HG03095 (cell line): ENCODE measurements at regions not wholly inside any gene's neighbourhood (a gene's known extent, or its start where the extent isn't known, plus 50 kb on each side); places are given as distances from the start of the nearest gene placed in this dataset.
A peak's percentile ranks its signal among the peaks of the same experiment; 100 is the strongest.

Experiments used
- ATAC-seq: cut with Tn5 transposase; IDR thresholded peaks from one replicate; pipeline ENCODE4 v1.9.1; 2021; ENCODE audit warnings: moderate library complexity; ENCODE audit not compliant: unreplicated experiment

DNA sequence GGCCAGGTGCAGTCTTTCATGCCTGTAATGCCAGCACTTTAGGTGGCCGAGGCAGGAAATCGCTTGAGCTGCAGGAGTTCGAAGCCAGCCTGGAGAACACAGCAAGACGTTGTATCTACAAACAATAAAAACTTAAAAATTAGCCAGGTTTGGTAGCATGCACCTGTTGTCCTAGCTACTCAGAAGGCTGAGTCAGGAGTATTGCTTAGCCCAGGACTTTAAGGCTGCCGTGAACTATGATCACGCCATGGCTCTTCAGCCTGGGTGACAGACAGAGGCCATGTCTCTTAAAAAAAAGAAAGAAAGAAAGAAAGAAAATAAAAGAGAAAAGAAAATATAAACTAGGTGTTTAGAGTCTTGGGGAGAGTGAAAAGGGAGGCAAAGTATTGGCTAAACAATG is 96.4 kb upstream of the PDE5A start:
- no peak for ATAC-seq

- ATAC-seq, result no peak
These were observed 94.1 kb upstream of the PDE5A start for GRCh38 chr4:119722670-119723069.

DNA sequence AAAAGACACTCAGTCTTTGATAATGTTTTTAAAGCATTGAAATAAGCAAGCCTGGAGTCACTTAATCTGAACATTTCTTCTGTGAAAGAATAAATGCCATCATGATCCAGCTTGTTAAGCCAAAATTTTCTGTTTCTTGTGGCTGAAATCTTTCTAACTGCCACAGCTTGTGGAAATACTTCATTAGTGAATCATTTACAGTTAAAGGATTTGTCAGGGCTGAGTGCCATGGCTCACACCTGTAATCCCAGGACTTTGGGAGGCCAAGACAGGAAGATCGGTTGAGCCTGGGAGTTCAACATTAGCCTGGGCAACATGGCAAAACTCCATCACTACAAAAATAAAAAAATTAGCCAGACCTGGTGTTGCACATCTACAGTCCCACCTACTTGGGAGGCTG is 93.3 kb upstream of the PDE5A start:
- ATAC-seq, result no peak

DNA sequence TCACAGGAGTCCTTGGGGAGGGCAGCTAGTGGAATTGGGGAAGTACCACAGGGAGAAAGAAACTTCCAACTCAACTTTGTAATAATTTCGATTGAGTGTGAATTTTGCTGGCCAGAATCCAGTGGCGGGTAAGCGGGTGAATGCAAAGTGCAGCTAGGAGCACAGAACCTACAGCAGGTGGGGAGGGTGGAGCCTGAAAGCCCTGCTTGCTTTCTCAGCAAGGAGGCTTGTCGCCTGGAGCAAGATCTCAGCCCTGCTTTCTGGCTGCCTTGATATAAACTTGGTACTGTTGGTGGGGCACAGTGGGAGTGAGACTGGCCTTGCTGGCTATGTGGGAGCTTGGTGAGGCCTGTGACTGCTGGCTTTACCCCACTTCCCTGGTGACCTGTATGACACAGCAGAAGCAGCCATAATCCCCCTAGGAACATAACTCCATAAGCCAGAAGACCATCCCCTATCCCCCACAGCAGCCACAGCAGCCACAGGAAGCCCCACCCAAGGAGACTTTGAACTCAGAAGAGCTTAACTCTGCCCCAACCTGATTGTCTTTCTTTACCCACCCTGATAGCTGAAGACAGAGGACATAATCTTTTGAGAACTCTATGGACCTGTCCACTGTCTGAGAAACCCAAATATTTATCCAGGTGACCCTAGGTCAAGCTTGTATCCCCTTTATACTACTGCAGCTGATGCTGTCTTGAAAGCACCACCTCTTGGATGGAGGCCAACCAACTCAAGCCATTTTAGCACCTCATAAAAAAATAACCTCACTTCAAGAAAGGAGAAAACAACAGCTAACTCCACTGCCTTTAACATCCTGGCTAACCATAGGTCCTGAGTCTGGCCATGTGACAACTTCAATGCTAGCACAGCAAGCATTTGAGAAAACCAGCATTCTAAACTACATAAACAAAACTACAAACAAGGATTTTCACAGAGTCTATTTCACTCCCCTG is 87.2 kb upstream of the PDE5A start:
- no peak for ATAC-seq

DNA sequence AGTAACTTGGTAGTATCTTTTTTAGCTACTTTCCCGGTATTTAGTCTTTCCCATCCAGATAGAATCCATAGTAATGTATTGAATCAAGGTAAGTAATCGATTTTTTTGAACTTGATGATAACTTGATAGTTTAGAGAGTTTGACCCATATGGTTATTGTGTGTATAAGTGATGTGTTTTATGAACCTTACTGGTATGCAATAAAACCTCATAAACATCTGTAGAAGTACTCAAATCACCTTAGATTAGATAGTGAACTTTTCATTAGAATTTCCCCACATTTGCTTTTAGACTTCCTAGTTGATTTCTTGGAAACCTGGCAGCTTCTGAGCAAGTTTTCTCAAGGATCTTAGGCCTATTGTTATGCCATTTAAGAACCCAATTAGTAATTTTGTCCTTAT is 80.8 kb upstream of the PDE5A start:
- no peak for ATAC-seq

- no peak for ATAC-seq
These were observed 78.7 kb upstream of the PDE5A start for GRCh38 chr4:119707336-119707735.

DNA sequence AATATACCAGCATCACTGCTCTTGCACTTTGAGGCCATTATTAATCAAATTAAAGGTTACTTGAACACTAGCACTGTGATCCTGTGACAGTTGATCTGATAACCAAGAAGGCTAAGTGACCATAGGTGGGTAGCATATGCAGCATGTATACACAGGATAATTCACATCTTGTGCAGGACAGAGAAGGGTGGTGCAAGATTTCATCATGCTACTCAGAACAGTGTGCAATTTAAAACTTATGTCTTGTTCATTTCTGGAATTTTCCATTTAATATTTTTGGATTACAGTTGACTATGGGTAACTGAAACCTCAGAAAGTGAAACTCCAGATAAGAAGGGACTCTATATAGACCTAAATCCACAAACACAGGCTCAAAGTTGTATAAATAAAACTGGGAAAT is 78.2 kb upstream of the PDE5A start:
- no peak for ATAC-seq

- peak; percentile 57 for ATAC-seq
These were observed 69.3 kb upstream of the PDE5A start for GRCh38 chr4:119697887-119698393.

- no peak for ATAC-seq
These were observed 68.4 kb upstream of the PDE5A start for GRCh38 chr4:119696963-119697362.

DNA sequence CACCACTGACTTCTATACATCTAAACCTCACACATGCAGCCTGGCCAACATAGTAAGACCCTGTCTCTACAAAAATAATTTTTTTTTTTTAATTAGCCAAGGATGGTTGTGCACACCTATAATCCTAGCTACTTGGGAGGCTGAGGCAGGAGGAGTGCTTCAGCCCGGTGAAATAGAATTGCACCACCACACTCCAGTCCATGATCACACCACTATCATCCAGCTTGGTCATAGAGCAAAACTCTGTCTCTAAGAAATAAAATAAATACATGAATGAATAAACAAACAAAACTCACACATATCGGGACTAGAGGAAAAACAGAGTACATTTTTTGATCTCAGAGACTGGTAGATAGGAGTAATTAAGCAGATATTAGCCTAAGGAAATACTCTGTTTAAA is 66.6 kb upstream of the PDE5A start:
- no peak for ATAC-seq

- no peak for ATAC-seq
These were observed 64.5 kb upstream of the PDE5A start for GRCh38 chr4:119693126-119693525.

GRCh38 chr4:119692001-119692400 is 63.4 kb upstream of the PDE5A start:
- no peak for ATAC-seq

- ATAC-seq, result no peak
These were observed 62.3 kb upstream of the PDE5A start for GRCh38 chr4:119690871-119691270.

DNA sequence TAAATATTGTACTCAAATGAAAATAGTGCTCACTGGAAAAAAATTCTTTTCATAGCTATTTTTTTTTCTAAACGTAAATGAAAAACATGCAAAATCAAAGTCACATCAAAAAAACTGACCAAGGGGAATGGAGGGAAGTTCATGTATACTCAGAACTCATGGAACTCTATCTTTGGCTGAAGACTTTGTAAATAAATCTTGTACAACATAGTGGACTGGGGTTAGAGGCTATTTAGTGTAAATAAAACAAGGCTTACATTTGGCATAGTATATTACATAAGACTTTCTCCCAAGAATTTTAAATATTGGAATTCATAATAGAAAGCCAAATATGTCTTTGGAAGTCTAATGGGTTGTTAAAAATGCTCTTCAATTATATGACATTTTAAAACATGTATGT is 59.8 kb upstream of the PDE5A start:
- no peak for ATAC-seq

DNA sequence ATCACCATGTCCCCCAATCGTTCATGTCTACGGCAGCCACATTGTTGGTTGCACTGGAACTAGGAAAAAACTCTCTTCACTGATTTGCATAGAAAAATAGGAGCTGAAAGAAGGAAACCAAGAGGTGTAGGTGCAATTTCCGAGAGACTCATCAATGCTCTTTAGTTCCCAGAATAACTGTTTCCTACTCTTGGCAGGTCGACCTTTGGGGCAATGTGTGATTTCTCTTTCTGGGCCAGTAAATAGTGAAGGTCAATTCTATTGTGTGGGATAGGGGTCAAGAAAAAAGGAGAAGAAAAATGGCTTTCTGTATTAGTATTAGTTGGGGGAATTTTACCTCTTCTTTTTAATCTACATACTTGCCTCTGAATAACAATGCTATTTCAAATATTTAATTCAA is 55.9 kb upstream of the PDE5A start:
- no peak for ATAC-seq

DNA sequence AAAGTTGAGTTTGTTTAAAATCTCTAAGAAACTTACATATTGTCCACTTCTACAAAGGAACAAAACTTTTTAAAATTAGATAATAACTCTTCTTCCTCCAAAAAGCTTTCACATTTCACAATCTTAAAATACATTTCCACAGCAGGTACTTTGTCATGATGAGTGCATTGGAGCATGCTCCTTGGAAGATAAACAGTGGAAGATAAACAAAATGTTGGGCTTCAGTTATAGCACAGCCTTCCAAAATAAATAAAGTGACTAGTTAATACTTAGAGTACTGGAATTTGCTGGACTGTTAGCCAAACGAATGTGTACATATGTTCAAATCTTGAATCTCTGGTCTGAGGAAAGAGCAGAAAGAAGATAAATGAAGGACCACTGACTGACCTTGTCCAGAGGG is 54.9 kb upstream of the PDE5A start:
- ATAC-seq, result no peak

- no peak for ATAC-seq
These were observed 53.5 kb upstream of the PDE5A start for GRCh38 chr4:119682099-119682498.

GRCh38 chr4:119679251-119679650 is 50.6 kb upstream of the PDE5A start:
- no peak for ATAC-seq

DNA sequence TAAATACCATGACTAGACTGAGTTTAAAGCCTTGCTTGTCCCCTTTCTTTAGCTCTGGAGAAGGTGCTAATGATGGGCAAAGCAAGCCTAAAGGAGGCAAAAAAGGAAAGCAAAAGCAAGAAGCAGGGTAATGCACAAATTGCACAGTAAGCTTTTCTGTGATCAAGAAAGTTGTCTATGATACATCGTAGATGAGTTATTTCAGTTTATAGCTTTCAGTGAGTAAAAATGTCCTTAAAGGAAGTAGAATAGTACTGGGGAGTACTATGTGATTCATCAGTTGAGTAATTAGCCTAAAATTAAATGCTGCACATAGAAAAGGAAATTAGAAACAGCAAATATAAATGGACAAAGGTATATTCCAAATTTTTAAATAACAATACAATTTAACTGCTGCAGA is 50.2 kb upstream of the PDE5A start:
- ATAC-seq, result no peak
